Activated T-cell treated with anti-CD3 and anti-CD28 coated beads, Interleukin-2, amount 50 U/mL, for 72 hours (primary cell): ENCODE measurements at regions not wholly inside any gene's neighbourhood (a gene's known extent, or its start where the extent isn't known, plus 50 kb on each side); places are given as distances from the start of the nearest gene placed in this dataset.

Experiments used
- ATAC-seq, 2 donors: fragments of 150-1000 bp; cut with Tn5 transposase; replicated peaks in 1 of 2; 2 replicates each; pipeline ENCODE4 v1.10.0; 2021; ENCODE audit warnings: moderate library complexity in 2 of 2, mild to moderate bottlenecking in 1 of 2
- DNase-seq, 2 donors: peaks; one replicate each; pipeline ENCODE4 v3.0.0; 2021 to 2022; ENCODE audit warnings: mixed read lengths in 1 of 2
- H3K27ac Mint-ChIP-seq: one replicate; pipeline ENCODE4 v1.8.0; 2022; ENCODE audit warnings: mild to moderate bottlenecking, moderate library complexity, mixed read lengths
- H3K27me3 Mint-ChIP-seq: one replicate; pipeline ENCODE4 v1.8.0; 2022; ENCODE audit warnings: low read depth, mixed read lengths
- H3K36me3 Mint-ChIP-seq, 2 donors: one replicate each; pipeline ENCODE4 v1.8.0; 2022; ENCODE audit warnings: mixed read lengths in 2 of 2, mild to moderate bottlenecking in 1 of 2; ENCODE audit not compliant: insufficient read depth in 2 of 2
- H3K4me1 Mint-ChIP-seq: one replicate; pipeline ENCODE4 v1.8.0; 2022; ENCODE audit warnings: low read depth, mixed read lengths
- H3K4me3 Mint-ChIP-seq, 2 donors: one replicate each; pipeline ENCODE4 v1.8.0; 2022; ENCODE audit warnings: mild to moderate bottlenecking in 2 of 2, mixed read lengths in 2 of 2, moderate library complexity in 2 of 2
- H3K9me3 Mint-ChIP-seq, 2 donors: one replicate each; pipeline ENCODE4 v1.8.0; 2022; ENCODE audit warnings: mixed read lengths in 2 of 2

DNA sequence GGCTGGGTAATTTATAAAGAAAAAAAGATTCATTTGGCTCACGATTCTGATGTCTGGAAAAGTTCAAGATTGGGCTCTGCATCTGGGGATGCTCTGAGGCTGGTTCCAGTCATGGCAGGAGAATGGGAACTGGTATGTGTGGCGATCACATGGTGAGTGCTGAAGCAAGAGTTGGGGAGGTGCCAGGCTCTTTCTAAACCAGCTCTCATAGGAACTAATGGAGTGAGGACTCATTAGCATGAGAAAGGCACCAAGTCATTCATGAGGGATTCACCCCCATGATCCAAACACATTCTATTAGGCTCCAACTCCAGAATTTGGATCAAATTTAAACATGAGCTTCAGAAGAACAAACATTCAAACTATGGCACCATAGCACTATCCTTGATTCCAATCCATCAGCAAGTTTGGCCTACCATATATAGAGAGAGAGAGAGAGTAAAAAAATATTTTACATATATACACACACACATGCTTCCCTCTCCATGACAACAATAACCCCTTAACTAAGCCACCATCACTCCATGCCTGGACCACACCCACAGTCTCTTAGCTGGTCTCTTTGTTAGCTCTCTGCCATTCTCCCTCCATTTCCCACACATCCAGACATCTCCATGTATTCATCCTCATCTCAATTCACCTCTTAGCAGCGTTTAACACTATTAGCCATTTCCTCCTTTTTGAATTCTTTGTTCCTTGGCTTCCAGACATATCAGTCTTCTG is 57.9 kb downstream of the NPY start:
- Mint-ChIP-seq H3K4me1 (peaks cover under 1% of the 10 kb centered on the region), H3K27ac (no peak overlapping the region), H3K4me3 (no peak overlapping the region), H3K36me3 (no peaks in the 10 kb centered on the region), H3K9me3 (no peaks in the 10 kb centered on the region), H3K27me3 (peaks cover 15% of the 10 kb centered on the region)
- ATAC-seq (no peak), DNase-seq (no peak)

GRCh38 chr7:24343614-24344013 is 59.6 kb downstream of the NPY start:
- no peak overlapping the region for H3K4me3 Mint-ChIP-seq
- DNase-seq (no peak), ATAC-seq (no peak)
- H3K27ac Mint-ChIP-seq = no peak overlapping the region
- peaks cover under 1% of the 10 kb centered on the region for H3K27me3 Mint-ChIP-seq
- no peaks in the 10 kb centered on the region for H3K4me1 Mint-ChIP-seq
- H3K9me3 Mint-ChIP-seq = no peaks in the 10 kb centered on the region
- no peaks in the 10 kb centered on the region for H3K36me3 Mint-ChIP-seq

DNA sequence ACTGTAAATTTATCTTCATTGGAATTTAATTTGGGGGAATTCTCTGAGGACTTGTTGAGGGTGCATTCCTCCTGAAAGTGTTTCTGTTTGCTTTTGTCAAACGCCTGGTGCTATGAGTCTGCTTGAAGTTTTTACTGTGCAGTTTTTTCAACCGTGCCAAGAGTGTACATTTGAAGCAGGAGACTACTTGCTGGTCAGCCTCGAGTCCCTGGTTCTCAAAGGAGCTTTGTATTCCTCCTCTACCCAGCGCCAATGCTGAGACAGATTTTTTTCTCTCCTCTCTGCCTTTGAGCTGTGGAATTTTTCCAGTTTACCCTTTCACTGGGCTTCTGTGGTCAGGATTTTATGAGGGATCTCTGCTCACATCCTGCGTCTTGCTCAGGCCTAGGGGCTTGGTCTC is 62.1 kb downstream of the NPY start:
- peaks cover 23% of the 10 kb centered on the region for H3K27me3 Mint-ChIP-seq
- no peak overlapping the region for H3K4me3 Mint-ChIP-seq
- no peaks in the 10 kb centered on the region for H3K9me3 Mint-ChIP-seq
- no peak for ATAC-seq
- H3K27ac Mint-ChIP-seq = no peak overlapping the region
- no peaks in the 10 kb centered on the region for H3K4me1 Mint-ChIP-seq
- no peak for DNase-seq
- H3K36me3 Mint-ChIP-seq = no peaks in the 10 kb centered on the region

- ATAC-seq (no peak), DNase-seq (no peak)
- Mint-ChIP-seq H3K4me1 (no peaks in the 10 kb centered on the region), H3K36me3 (no peaks in the 10 kb centered on the region), H3K4me3 (no peak overlapping the region), H3K27ac (no peak overlapping the region), H3K27me3 (peaks cover 23% of the 10 kb centered on the region), H3K9me3 (no peaks in the 10 kb centered on the region)
Observed at GRCh38 chr7:24346716-24347115, 62.7 kb downstream of the NPY start.

DNA sequence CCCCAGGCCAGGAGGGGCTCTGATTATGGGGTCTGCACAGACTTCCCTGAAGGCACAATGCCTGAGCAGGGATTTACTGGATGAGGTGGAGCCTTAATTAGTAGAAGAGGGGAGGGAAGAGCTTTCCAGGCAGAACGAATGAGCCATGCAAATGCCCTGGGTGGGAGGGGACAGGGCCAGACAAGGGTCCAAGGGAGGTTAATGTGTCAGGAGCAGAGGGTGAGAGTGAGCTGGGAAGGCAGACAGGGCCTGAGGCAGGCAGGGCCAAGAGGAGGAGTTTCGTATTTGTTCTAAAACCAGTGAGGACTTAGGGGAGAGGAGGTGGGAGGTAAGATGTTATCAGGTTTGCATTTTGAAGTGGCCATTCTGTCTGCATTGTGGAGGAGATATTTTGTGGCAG is 65.3 kb downstream of the NPY start:
- ATAC-seq (no peak), DNase-seq (no peak)
- H3K36me3 Mint-ChIP-seq = peaks cover 0 to 1% of the 10 kb centered on the region in 2 donors
- peaks cover 36% of the 10 kb centered on the region for H3K27me3 Mint-ChIP-seq
- H3K4me3 Mint-ChIP-seq = no peak overlapping the region
- H3K4me1 Mint-ChIP-seq = no peaks in the 10 kb centered on the region
- no peaks in the 10 kb centered on the region for H3K9me3 Mint-ChIP-seq
- no peak overlapping the region for H3K27ac Mint-ChIP-seq

DNA sequence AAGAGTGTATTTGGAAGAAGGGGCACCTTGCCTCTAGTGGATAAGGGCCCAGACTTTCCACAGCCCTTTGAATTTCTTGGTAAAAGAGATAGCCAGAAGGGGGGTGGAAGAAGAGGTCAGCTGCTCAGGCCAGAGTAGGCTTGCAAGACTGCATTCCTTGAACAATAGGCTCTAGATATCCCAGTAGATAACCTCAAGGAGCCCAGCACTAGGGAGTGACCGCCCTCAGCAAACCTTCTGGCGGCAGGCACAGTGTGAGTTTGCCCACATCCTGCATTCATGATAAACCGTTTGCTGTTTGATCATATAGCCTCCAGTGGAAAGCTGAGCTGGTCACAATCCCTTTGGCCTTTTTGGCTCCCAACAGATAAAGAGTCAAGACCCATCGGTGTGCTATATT is 70.5 kb downstream of the NPY start:
- no peak for DNase-seq
- ATAC-seq = no peak
- Mint-ChIP-seq H3K36me3 (peaks cover 2 to 3% of the 10 kb centered on the region in 2 donors), H3K27ac (no peak overlapping the region), H3K4me3 (no peak overlapping the region), H3K27me3 (peaks cover 41% of the 10 kb centered on the region), H3K4me1 (peaks cover 13% of the 10 kb centered on the region), H3K9me3 (peaks cover 5 to 7% of the 10 kb centered on the region in 2 donors)

- ATAC-seq (peak; percentile 70 to 85), DNase-seq (no peak)
- Mint-ChIP-seq H3K36me3 (peaks cover 2 to 3% of the 10 kb centered on the region in 2 donors), H3K9me3 (peaks cover 5 to 7% of the 10 kb centered on the region in 2 donors), H3K27me3 (peaks cover 24% of the 10 kb centered on the region), H3K4me3 (no peak overlapping the region), H3K27ac (peak overlapping the region; percentile 70), H3K4me1 (peaks cover 13% of the 10 kb centered on the region)
Observed at GRCh38 chr7:24356718-24357386, 72.9 kb downstream of the NPY start.

DNA sequence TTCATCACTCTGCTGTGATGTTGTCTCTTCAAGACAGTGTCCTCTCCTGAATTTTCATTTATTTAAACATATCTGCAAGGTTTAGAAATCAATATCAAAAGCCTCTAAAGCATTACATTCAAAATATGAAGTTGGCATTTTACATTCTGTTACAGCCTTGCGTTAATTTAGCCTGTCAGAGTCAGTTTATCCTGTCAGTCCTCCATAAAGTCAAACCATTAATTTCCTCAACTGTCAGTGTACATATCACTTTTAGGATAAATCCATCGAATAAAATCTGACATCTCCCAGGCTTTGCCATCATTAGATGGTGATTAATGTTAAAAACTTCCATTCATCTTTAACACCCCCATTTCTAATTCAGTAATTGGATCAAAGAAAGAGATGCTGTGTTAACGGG is 77.0 kb downstream of the NPY start:
- H3K27me3 Mint-ChIP-seq = peaks cover 16% of the 10 kb centered on the region
- H3K4me1 Mint-ChIP-seq = peaks cover 13% of the 10 kb centered on the region
- no peaks in the 10 kb centered on the region for H3K9me3 Mint-ChIP-seq
- DNase-seq (no peak), ATAC-seq (no peak)
- no peak overlapping the region for H3K27ac Mint-ChIP-seq
- H3K36me3 Mint-ChIP-seq = no peaks in the 10 kb centered on the region
- H3K4me3 Mint-ChIP-seq = no peak overlapping the region

DNA sequence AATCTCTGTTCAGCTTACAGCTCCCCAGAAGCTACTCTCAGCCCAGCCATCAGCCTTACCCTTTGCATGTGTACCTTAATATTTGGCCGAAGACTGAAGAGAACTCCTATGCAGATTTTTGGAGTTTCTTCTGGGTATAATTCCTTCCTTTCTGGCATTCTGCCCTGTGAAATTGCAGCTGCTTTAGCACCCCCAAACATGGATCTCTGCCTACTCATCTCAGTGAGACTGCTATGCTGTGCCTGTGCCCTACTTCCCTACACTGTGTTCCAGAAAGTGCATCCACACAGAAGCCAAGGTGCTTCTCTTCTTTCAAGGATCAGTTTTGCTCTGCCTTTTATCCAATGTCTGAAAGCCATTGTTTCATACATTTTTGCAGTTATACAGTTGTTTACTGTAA is 81.6 kb downstream of the NPY start:
- Mint-ChIP-seq H3K4me3 (no peak overlapping the region), H3K9me3 (no peaks in the 10 kb centered on the region), H3K27me3 (peaks cover 33% of the 10 kb centered on the region), H3K36me3 (no peaks in the 10 kb centered on the region), H3K27ac (no peak overlapping the region), H3K4me1 (no peaks in the 10 kb centered on the region)
- no peak for ATAC-seq
- DNase-seq = no peak

DNA sequence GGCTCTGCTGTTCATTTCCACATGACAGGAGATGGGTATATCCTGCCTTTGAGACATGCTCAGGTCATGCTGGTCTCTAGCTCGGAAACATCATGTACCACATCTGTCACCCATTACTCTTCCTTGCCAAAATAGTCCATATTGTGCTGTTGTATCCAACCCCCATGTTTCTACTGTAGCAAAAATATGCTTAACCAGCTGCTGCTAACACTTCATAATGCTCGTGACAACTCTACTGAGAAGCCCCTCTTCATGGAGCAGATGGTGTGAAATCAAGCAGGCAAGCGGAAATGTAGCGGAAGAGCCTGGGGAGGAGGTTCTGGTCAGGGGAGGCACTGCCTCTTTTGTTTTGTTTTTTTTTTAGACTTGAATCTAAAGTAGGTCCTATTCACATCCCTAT is 82.9 kb downstream of the NPY start:
- Mint-ChIP-seq H3K9me3 (no peaks in the 10 kb centered on the region), H3K36me3 (no peaks in the 10 kb centered on the region), H3K4me1 (no peaks in the 10 kb centered on the region), H3K4me3 (no peak overlapping the region), H3K27me3 (peaks cover 33% of the 10 kb centered on the region), H3K27ac (no peak overlapping the region)
- DNase-seq (no peak), ATAC-seq (no peak)

- peaks cover 33% of the 10 kb centered on the region for H3K27me3 Mint-ChIP-seq
- no peak overlapping the region for H3K27ac Mint-ChIP-seq
- H3K4me1 Mint-ChIP-seq = no peaks in the 10 kb centered on the region
- H3K36me3 Mint-ChIP-seq = no peaks in the 10 kb centered on the region
- DNase-seq (no peak), ATAC-seq (no peak)
- no peaks in the 10 kb centered on the region for H3K9me3 Mint-ChIP-seq
- H3K4me3 Mint-ChIP-seq = no peak overlapping the region
Observed at GRCh38 chr7:24368161-24368560, 84.2 kb downstream of the NPY start.

GRCh38 chr7:24370541-24370940 is 86.6 kb downstream of the NPY start:
- DNase-seq (no peak), ATAC-seq (peak; percentile 22 to 58)
- Mint-ChIP-seq H3K27me3 (peaks cover 22% of the 10 kb centered on the region), H3K9me3 (no peaks in the 10 kb centered on the region), H3K36me3 (no peaks in the 10 kb centered on the region), H3K4me3 (no peak overlapping the region), H3K4me1 (no peaks in the 10 kb centered on the region), H3K27ac (no peak overlapping the region)

- Mint-ChIP-seq H3K4me3 (no peak overlapping the region), H3K9me3 (no peaks in the 10 kb centered on the region), H3K27ac (no peak overlapping the region), H3K27me3 (peaks cover 4% of the 10 kb centered on the region), H3K36me3 (no peaks in the 10 kb centered on the region), H3K4me1 (no peaks in the 10 kb centered on the region)
- DNase-seq = no peak
- ATAC-seq = no peak
Observed at GRCh38 chr7:24372961-24373955, 89.3 kb downstream of the NPY start.
